Subcutaneous abdominal adipose tissue (tissue), 5 donors: ENCODE measurements at regions not wholly inside any gene's neighbourhood (a gene's known extent, or its start where the extent isn't known, plus 50 kb on each side); places are given as distances from the start of the nearest gene placed in this dataset.
"Not testable (repeated sequence)": the region's sequence is repeated elsewhere in the genome, so short reads cannot be mapped to it uniquely, and the experiment has no call there.

Source experiments
- H3K27ac ChIP-seq: one replicate; pipeline ENCODE4 v1.7.0; 2013; ENCODE audit warnings: low read depth, mild to moderate bottlenecking, inconsistent platforms, low read length, moderate library complexity
- H3K27me3 ChIP-seq, 5 donors: one replicate each; pipeline ENCODE4 v1.7.0; 2013; ENCODE audit warnings: low read length in 5 of 5, inconsistent platforms in 1 of 5; ENCODE audit not compliant: control insufficient read depth in 5 of 5, insufficient read depth in 4 of 5
- H3K36me3 ChIP-seq, 5 donors: one replicate each; pipeline ENCODE4 v1.7.0; 2013; ENCODE audit warnings: low read length in 5 of 5; ENCODE audit not compliant: control insufficient read depth in 5 of 5, insufficient read depth in 5 of 5
- H3K4me1 ChIP-seq, 5 donors: one replicate each; pipeline ENCODE4 v1.7.0; 2013; ENCODE audit warnings: low read length in 5 of 5, mild to moderate bottlenecking in 3 of 5, moderate library complexity in 1 of 5; ENCODE audit not compliant: control insufficient read depth in 5 of 5, insufficient read depth in 5 of 5
- H3K4me3 ChIP-seq, 5 donors: one replicate each; pipeline ENCODE4 v1.7.0; 2013; ENCODE audit warnings: low read length in 5 of 5, low read depth in 1 of 5
- H3K9ac ChIP-seq, 5 donors: one replicate each; pipeline ENCODE4 v1.7.0; 2013; ENCODE audit warnings: low read length in 5 of 5, mild to moderate bottlenecking in 4 of 5, moderate library complexity in 3 of 5
- H3K9me3 ChIP-seq, 5 donors: one replicate each; pipeline ENCODE4 v1.7.0; 2013; ENCODE audit warnings: low read length in 5 of 5; ENCODE audit not compliant: control insufficient read depth in 5 of 5
- donor health status: healthy.
- donor health status: healthy.
- donor health status: healthy.
- donor health status: healthy.
- donor health status: healthy.

- H3K27me3 ChIP-seq, H3K36me3 ChIP-seq, H3K4me3 ChIP-seq, H3K27ac ChIP-seq, H3K9me3 ChIP-seq, H3K9ac ChIP-seq, H3K4me1 ChIP-seq: not testable (repeated sequence)
Measured at GRCh38 chr9:66152406-66152805, 415.5 kb downstream of the FOXD4L4 start.

GRCh38 chr9:66153021-66153725 is 416.2 kb downstream of the FOXD4L4 start:
- H3K9ac ChIP-seq, H3K27me3 ChIP-seq, H3K9me3 ChIP-seq, H3K4me1 ChIP-seq, H3K27ac ChIP-seq, H3K36me3 ChIP-seq: not testable (repeated sequence)
- H3K4me3 ChIP-seq = peak overlapping the region in 3 of 5 donors; percentile 17 to 50 (median 29)

DNA sequence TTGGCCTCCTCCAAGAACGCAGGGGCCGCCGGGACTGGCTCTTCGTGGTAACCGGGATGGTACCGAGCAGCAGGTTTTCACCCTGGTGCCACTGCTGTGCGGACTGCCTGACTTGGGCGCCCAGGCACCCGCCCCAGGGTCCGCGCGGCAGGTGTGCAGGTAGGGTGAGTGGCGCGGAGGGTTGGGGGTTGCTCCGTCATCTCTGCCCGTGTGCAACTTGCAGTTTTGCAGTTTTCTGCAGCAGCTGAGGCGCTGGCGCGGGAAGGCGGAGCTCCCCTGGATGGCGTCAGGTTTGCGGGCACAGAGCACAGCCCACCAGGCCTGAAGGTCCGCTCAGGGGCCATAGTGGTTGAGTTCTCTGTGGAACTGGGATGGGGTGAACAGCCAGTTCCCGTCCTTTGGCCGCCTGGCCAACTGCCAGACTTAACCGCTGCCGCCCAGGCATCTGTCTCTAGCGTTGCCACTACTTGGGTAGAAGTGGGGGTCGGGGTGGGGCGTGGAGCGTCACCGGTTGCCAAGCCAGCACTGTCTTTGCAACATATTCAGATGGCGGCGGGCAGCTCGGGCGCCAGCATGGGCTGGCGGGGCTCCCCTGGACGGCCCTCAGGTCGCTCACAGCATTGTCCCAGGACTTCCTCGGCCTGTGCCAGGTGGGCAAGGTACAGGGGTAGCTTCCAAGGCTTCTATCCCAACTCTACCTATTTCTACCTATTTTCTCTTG is 417.2 kb downstream of the FOXD4L4 start:
- not testable (repeated sequence) for H3K9me3 ChIP-seq, H3K36me3 ChIP-seq, H3K27ac ChIP-seq, H3K9ac ChIP-seq, H3K4me3 ChIP-seq, H3K4me1 ChIP-seq, H3K27me3 ChIP-seq

- not testable (repeated sequence) for H3K4me1 ChIP-seq, H3K27me3 ChIP-seq, H3K36me3 ChIP-seq, H3K27ac ChIP-seq, H3K9me3 ChIP-seq, H3K9ac ChIP-seq, H3K4me3 ChIP-seq
Measured at GRCh38 chr9:66182316-66182715, 445.4 kb downstream of the FOXD4L4 start.

GRCh38 chr9:66183648-66184047 is 446.7 kb downstream of the FOXD4L4 start:
- H3K27me3 ChIP-seq, H3K9ac ChIP-seq, H3K4me1 ChIP-seq, H3K27ac ChIP-seq, H3K36me3 ChIP-seq, H3K4me3 ChIP-seq, H3K9me3 ChIP-seq: not testable (repeated sequence)

- H3K27me3 ChIP-seq, H3K4me1 ChIP-seq, H3K9me3 ChIP-seq, H3K4me3 ChIP-seq, H3K27ac ChIP-seq, H3K9ac ChIP-seq, H3K36me3 ChIP-seq: not testable (repeated sequence)
Measured at GRCh38 chr9:66197199-66197598, 460.3 kb downstream of the FOXD4L4 start.

DNA sequence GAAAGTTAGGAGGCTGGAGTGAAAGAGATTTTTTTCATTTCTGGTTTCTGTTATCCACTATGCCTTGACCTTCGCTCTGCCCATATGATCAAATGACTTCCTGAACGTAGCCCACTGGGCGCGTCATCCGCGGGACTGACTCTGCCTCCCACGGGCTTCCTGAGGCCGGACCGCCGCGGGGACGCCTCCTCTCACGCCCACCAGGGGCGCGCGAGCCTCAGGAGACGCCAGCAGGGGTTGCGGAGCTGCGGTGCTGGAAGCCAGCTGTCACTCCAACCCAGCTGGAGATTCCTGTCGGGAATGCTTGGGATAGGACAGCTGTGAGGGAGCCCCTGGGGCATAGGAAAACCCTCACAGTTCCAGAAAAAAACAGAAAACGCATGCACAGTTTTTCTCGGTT is 461.5 kb downstream of the FOXD4L4 start:
- not testable (repeated sequence) for H3K9ac ChIP-seq, H3K27me3 ChIP-seq, H3K9me3 ChIP-seq, H3K27ac ChIP-seq, H3K36me3 ChIP-seq, H3K4me1 ChIP-seq, H3K4me3 ChIP-seq

DNA sequence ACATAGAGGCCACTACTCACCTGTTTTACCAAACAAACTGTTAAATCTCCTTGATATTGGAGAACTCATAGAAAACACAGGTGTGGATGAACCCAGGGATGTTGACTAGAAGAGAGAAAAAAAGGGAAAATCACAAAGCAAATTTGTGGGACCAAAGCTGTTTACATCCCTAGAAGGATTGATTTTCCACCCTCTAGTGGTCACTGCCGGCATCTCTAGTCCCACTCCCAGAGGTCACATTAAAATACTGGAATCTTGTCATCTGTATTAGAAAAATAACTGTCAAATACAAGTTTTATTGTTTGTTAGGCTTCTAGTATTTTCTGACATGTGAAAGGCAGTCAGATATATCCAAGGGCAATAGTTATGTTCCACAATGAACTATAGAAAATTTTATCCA is 469.7 kb downstream of the FOXD4L4 start:
- H3K9me3 ChIP-seq, H3K4me1 ChIP-seq, H3K9ac ChIP-seq, H3K27me3 ChIP-seq, H3K27ac ChIP-seq, H3K4me3 ChIP-seq, H3K36me3 ChIP-seq: not testable (repeated sequence)

GRCh38 chr9:66207914-66208313 is 471.0 kb downstream of the FOXD4L4 start:
- not testable (repeated sequence) for H3K36me3 ChIP-seq, H3K4me3 ChIP-seq

DNA sequence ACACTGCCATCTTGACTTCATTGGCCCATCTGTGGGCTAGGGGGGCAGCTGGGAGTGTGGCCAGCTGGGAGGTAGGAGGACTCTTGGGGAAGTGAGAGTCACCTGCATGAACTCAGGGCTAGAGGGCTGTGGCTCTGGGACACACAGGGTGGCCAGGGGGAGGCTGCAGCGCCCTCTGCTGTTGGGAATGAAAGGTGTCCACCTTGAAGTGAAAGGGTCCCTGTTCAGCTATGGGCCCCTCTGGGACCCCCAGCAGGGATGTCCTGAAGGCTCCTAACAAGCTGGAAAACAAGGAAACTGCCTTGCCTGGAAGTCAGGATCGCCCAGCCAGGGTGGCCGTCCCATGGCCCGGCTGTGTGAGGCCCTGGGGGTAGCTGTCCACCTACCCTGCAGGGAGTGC is 507.8 kb downstream of the FOXD4L4 start:
- H3K9ac ChIP-seq, H3K4me3 ChIP-seq, H3K27ac ChIP-seq, H3K4me1 ChIP-seq, H3K27me3 ChIP-seq, H3K9me3 ChIP-seq, H3K36me3 ChIP-seq: not testable (repeated sequence)

More at GRCh38 chr9:66207914-66208313, 471.0 kb downstream of the FOXD4L4 start:
- not testable (repeated sequence) for H3K9me3 ChIP-seq, H3K9ac ChIP-seq, H3K27ac ChIP-seq, H3K4me1 ChIP-seq, H3K27me3 ChIP-seq
